H9 (cell line): ENCODE measurements at regions not wholly inside any gene's neighbourhood (a gene's known extent, or its start where the extent isn't known, plus 50 kb on each side); places are given as distances from the start of the nearest gene placed in this dataset.

Experiments used
- DNase-seq: peaks from one replicate; pipeline ENCODE4 v3.0.0-alpha.2; 2017
- H2AFZ ChIP-seq: one replicate; pipeline ENCODE4 v1.6.1; 2013; ENCODE audit warnings: mild to moderate bottlenecking, low read length, control low read depth, moderate library complexity
- H2AK5ac ChIP-seq: 2 replicates; pipeline ENCODE4 v1.6.1; 2013; ENCODE audit warnings: low read length, control low read depth, mixed read lengths; ENCODE audit not compliant: insufficient read length
- H2BK120ac ChIP-seq: one replicate; pipeline ENCODE4 v1.6.1; 2013; ENCODE audit warnings: low read depth, mild to moderate bottlenecking, low read length, control low read depth, inconsistent platforms; ENCODE audit not compliant: poor library complexity, severe bottlenecking
- H2BK12ac ChIP-seq: 2 replicates; pipeline ENCODE4 v1.6.1; 2013; ENCODE audit warnings: low read length, control low read depth, mixed read lengths, low read depth; ENCODE audit not compliant: insufficient read length
- H2BK15ac ChIP-seq: 2 replicates; pipeline ENCODE4 v1.6.1; 2013; ENCODE audit warnings: low read depth, low read length, control low read depth
- H2BK20ac ChIP-seq: one replicate; pipeline ENCODE4 v1.6.1; 2013; ENCODE audit warnings: low read depth, mild to moderate bottlenecking, low read length, control low read depth, inconsistent platforms; ENCODE audit not compliant: poor library complexity, severe bottlenecking
- H2BK5ac ChIP-seq: 2 replicates; pipeline ENCODE4 v1.6.1; 2013; ENCODE audit warnings: low read length, control low read depth, mixed read lengths; ENCODE audit not compliant: insufficient read length
- H3K14ac ChIP-seq: 2 replicates; pipeline ENCODE4 v1.6.1; 2013; ENCODE audit warnings: low read length, control low read depth; ENCODE audit not compliant: insufficient read depth
- H3K18ac ChIP-seq: 2 replicates; pipeline ENCODE4 v1.6.1; 2013; ENCODE audit warnings: low read depth, mild to moderate bottlenecking, mixed read lengths, low read length, control low read depth; ENCODE audit not compliant: insufficient read length
- H3K23ac ChIP-seq: 2 replicates; pipeline ENCODE4 v1.6.1; 2013; ENCODE audit warnings: low read length, control low read depth, mixed read lengths, low read depth; ENCODE audit not compliant: insufficient read length
- H3K23me2 ChIP-seq: 2 replicates; pipeline ENCODE4 v1.6.1; 2013; ENCODE audit warnings: low read depth, mild to moderate bottlenecking, mixed read lengths, low read length, control low read depth; ENCODE audit not compliant: insufficient read length, poor library complexity, severe bottlenecking
- H3K27ac ChIP-seq: 2 replicates; pipeline ENCODE4 v1.5.1; 2013; ENCODE audit warnings: low read length, control low read depth, mixed read lengths, low read depth; ENCODE audit not compliant: insufficient read length
- H3K27me3 ChIP-seq: 2 replicates; pipeline ENCODE4 v1.6.1; 2013; ENCODE audit warnings: low read length, control low read depth, inconsistent platforms; ENCODE audit not compliant: insufficient read depth
- H3K4ac ChIP-seq: 2 replicates; pipeline ENCODE4 v1.6.1; 2013; ENCODE audit warnings: low read depth, mild to moderate bottlenecking, control low read depth, inconsistent platforms, low read length, moderate library complexity
- H3K4me1 ChIP-seq: 2 replicates; pipeline ENCODE4 v1.6.1; 2013; ENCODE audit warnings: low read length, control low read depth, inconsistent platforms; ENCODE audit not compliant: insufficient read depth
- H3K4me2 ChIP-seq: 2 replicates; pipeline ENCODE4 v1.6.1; 2013; ENCODE audit warnings: low read length, control low read depth, mixed read lengths; ENCODE audit not compliant: insufficient read length, insufficient read depth
- H3K56ac ChIP-seq: 2 replicates; pipeline ENCODE4 v1.6.1; 2013; ENCODE audit warnings: low read depth, mild to moderate bottlenecking, mixed read lengths, low read length, control low read depth; ENCODE audit not compliant: insufficient read length
- H3K79me1 ChIP-seq: 2 replicates; pipeline ENCODE4 v1.6.1; 2013; ENCODE audit warnings: low read depth, mild to moderate bottlenecking, moderate library complexity, low read length, control low read depth, inconsistent platforms; ENCODE audit not compliant: insufficient read depth, poor library complexity, severe bottlenecking
- H3K79me2 ChIP-seq: 2 replicates; pipeline ENCODE4 v1.6.1; 2013; ENCODE audit warnings: low read length, control low read depth, inconsistent platforms; ENCODE audit not compliant: insufficient read depth
- H3K9ac ChIP-seq: 2 replicates; pipeline ENCODE4 v1.6.1; 2013; ENCODE audit warnings: low read length, control low read depth, mixed read lengths; ENCODE audit not compliant: insufficient read length; ENCODE audit errors: extremely low read depth
- H3K9me3 ChIP-seq: one replicate; pipeline ENCODE4 v1.6.1; 2013; ENCODE audit warnings: low read depth, low read length, inconsistent platforms; ENCODE audit not compliant: control insufficient read depth
- H3T11ph ChIP-seq: one replicate; pipeline ENCODE4 v1.6.1; 2013; ENCODE audit warnings: mild to moderate bottlenecking, low read length, control low read depth, inconsistent platforms
- H4K20me1 ChIP-seq: one replicate; pipeline ENCODE4 v1.6.1; 2013; ENCODE audit not compliant: control insufficient read depth, insufficient read length, insufficient read depth
- H4K5ac ChIP-seq: 2 replicates; pipeline ENCODE4 v1.6.1; 2013; ENCODE audit warnings: low read depth, mild to moderate bottlenecking, mixed read lengths, low read length, control low read depth; ENCODE audit not compliant: insufficient read length
- H4K8ac ChIP-seq: replicated peaks from 2 replicates; pipeline ENCODE4 v1.6.1; 2013; ENCODE audit warnings: low read length, control low read depth, mixed read lengths, low read depth; ENCODE audit not compliant: insufficient read length
- H4K91ac ChIP-seq: 2 replicates; pipeline ENCODE4 v1.6.1; 2013; ENCODE audit warnings: low read depth, mild to moderate bottlenecking, moderate library complexity, mixed read lengths, low read length, control low read depth; ENCODE audit not compliant: insufficient read length
- H3K27ac Mint-ChIP-seq, 3 experiments: 2 replicates in 2 of 3; 3 replicates in 1 of 3; pipeline ENCODE4 v1.8.0; 2020 to 2021; ENCODE audit warnings: mixed read lengths in 3 of 3, mild to moderate bottlenecking in 1 of 3, moderate library complexity in 1 of 3
- H3K27me3 Mint-ChIP-seq: 2 replicates; pipeline ENCODE4 v1.8.0; 2021; ENCODE audit warnings: low read depth, mild to moderate bottlenecking, moderate library complexity, mixed read lengths
- H3K36me3 Mint-ChIP-seq, 3 experiments: 2 replicates in 2 of 3; 3 replicates in 1 of 3; pipeline ENCODE4 v1.8.0; 2020 to 2021; ENCODE audit warnings: low read depth in 3 of 3, mixed read lengths in 3 of 3; ENCODE audit not compliant: insufficient read depth in 1 of 3
- H3K4me1 Mint-ChIP-seq, 2 experiments: 2 replicates each; pipeline ENCODE4 v1.8.0; 2020; ENCODE audit warnings: mixed read lengths in 2 of 2
- H3K4me3 Mint-ChIP-seq, 2 experiments: 2 replicates in 1 of 2; 3 replicates in 1 of 2; pipeline ENCODE4 v1.8.0; 2020 to 2021; ENCODE audit warnings: mild to moderate bottlenecking in 2 of 2, mixed read lengths in 2 of 2, moderate library complexity in 1 of 2
- H3K9me3 Mint-ChIP-seq, 2 experiments: 2 replicates in 1 of 2; 3 replicates in 1 of 2; pipeline ENCODE4 v1.8.0; 2020; ENCODE audit warnings: mild to moderate bottlenecking in 2 of 2, mixed read lengths in 2 of 2, moderate library complexity in 1 of 2
- WGBS: extraction: QIAGEN DNeasy Blood & Tissue Kit; methylation state at CpG from one replicate; pipeline ENCODE4 v1.1.7; 2013; ENCODE audit warnings: missing lambda C conversion rate, low lambda C conversion rate, mixed read lengths; ENCODE audit not compliant: insufficient read length; ENCODE audit errors: extremely low coverage; 5-methylcytosine and 5-hydroxymethylcytosine counted together
- TF ChIP-seq, protein P1 (sequence below): fragments of 200-600 bp; sonication (generic); conservative IDR thresholded peaks from 3 replicates; pipeline ENCODE4 v1.8.0; 2021; ENCODE audit warnings: antibody characterized with exemption, mild to moderate bottlenecking

DNA sequence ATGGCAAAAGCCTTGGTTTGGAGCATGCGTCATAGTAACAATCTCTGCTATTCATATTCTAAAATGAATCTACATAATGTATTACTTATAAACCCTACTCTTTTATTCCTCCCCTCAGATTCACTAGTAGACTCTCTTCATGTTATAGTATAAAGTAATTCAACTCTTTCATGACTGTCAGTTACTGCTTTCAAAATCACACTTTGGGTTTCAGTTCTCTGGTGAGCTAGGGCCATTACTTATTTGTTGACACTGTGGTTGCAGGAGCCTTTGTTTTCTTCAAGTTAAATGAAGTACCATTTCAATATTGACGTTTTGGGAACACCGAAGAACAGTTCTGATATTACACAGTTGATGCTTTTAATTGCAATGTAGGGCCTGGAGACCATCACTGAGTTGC, 378.4 kb downstream of the DDX10 start:
- H3K79me2 ChIP-seq, result no peaks in the 10 kb centered on the region
- no peak overlapping the region for H3K14ac ChIP-seq
- no peaks in the 10 kb centered on the region for H3K27me3 ChIP-seq
- Mint-ChIP-seq H3K9me3 (no peaks in the 10 kb centered on the region), H3K27ac (no peak overlapping the region), H3K27me3 (no peaks in the 10 kb centered on the region), H3K4me1 (peaks cover 16 to 20% of the 10 kb centered on the region in 2 experiments), H3K4me3 (no peak overlapping the region), H3K36me3 (no peaks in the 10 kb centered on the region)
- no peak overlapping the region for H3K4me2 ChIP-seq
- H2AK5ac ChIP-seq, result no peak overlapping the region
- H4K5ac ChIP-seq, result no peak overlapping the region
- H3K4ac ChIP-seq, result no peak overlapping the region
- no peak overlapping the region for H3K18ac ChIP-seq
- H3K4me1 ChIP-seq, result no peaks in the 10 kb centered on the region; the same call in 1 of the 2 replicates
- H3K23me2 ChIP-seq, result no peaks in the 10 kb centered on the region
- no peak overlapping the region for H2BK20ac ChIP-seq
- H3K56ac ChIP-seq, result no peak overlapping the region
- H2BK12ac ChIP-seq, result no peak overlapping the region
- H4K8ac ChIP-seq, result no peak overlapping the region
- H4K91ac ChIP-seq, result no peak overlapping the region
- H2AFZ ChIP-seq, result no peak overlapping the region
- H3K79me1 ChIP-seq, result no peaks in the 10 kb centered on the region
- no peak overlapping the region for H3K27ac ChIP-seq
- H2BK120ac ChIP-seq, result no peak overlapping the region
- no peak overlapping the region for H2BK15ac ChIP-seq
- no peaks in the 10 kb centered on the region for H4K20me1 ChIP-seq
- no peak overlapping the region for H3T11ph ChIP-seq
- H3K9ac ChIP-seq, result no peak overlapping the region
- no peak for DNase-seq
- TF ChIP-seq, protein P1, sequence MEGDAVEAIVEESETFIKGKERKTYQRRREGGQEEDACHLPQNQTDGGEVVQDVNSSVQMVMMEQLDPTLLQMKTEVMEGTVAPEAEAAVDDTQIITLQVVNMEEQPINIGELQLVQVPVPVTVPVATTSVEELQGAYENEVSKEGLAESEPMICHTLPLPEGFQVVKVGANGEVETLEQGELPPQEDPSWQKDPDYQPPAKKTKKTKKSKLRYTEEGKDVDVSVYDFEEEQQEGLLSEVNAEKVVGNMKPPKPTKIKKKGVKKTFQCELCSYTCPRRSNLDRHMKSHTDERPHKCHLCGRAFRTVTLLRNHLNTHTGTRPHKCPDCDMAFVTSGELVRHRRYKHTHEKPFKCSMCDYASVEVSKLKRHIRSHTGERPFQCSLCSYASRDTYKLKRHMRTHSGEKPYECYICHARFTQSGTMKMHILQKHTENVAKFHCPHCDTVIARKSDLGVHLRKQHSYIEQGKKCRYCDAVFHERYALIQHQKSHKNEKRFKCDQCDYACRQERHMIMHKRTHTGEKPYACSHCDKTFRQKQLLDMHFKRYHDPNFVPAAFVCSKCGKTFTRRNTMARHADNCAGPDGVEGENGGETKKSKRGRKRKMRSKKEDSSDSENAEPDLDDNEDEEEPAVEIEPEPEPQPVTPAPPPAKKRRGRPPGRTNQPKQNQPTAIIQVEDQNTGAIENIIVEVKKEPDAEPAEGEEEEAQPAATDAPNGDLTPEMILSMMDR, result no peak
- H3K23ac ChIP-seq, result no peak overlapping the region
- H3K9me3 ChIP-seq, result no peaks in the 10 kb centered on the region
- no CpG with 5 or more reads among the region's 3 CpGs for WGBS
- H2BK5ac ChIP-seq, result no peak overlapping the region
